GM12878 (cell line): ENCODE measurements at regions not wholly inside any gene's neighbourhood (a gene's known extent, or its start where the extent isn't known, plus 50 kb on each side); places are given as distances from the start of the nearest gene placed in this dataset.

Experiments
- ATAC-seq: fragments of 200-7000 bp; cut with Tn5 transposase; 3 replicates; pipeline ENCODE4 v1.9.1; 2020; ENCODE audit warnings: mild to moderate bottlenecking, moderate library complexity
- BruUV-seq: library from RNA; stranded (reverse); fragments of 400-500 nt; replicated peaks from 2 replicates; lab custom pipeline; 2021; lab: Mats Ljungman, UMichigan
- CTCF ChIA-PET: fragments of 300-600 bp; sonication (Branson Sonifier 250); formaldehyde crosslinking; extraction: SDS; loops from one replicate; lab custom pipeline; 2021; ENCODE audit warnings: inconsistent platforms; lab: Yijun Ruan, JAX
- POLR2A ChIA-PET: fragments of 350-600 bp; formaldehyde crosslinking; extraction: SDS; loops from one replicate; lab custom pipeline; 2021; ENCODE audit warnings: inconsistent platforms; lab: Charles Lee
- RAD21 ChIA-PET: fragments of 300-600 bp; sonication (Branson Sonifier 250); formaldehyde crosslinking; loops from one replicate; lab custom pipeline; 2023; ENCODE audit warnings: antibody characterized with exemption; ENCODE audit not compliant: unreplicated experiment; lab: Charles Lee
- SMC1A ChIA-PET: fragments of 300-600 bp; sonication (Branson Sonifier 250); formaldehyde crosslinking; loops from one replicate; lab custom pipeline; 2023; ENCODE audit not compliant: unreplicated experiment, uncharacterized antibody; lab: Charles Lee
- DNase-seq: peaks from one replicate; pipeline ENCODE4 v3.0.0-alpha.2; 2011; ENCODE audit warnings: low read depth, low spot score
- FAIRE-seq: peaks from 3 replicates; lab custom pipeline; 2011; peaks lifted over from hg19 to GRCh38; lab: Jason Lieb, UNC
- H2AFZ ChIP-seq: 2 replicates; pipeline ENCODE4 v1.6.0; 2011; ENCODE audit warnings: low read depth, low read length, control low read depth; ENCODE audit not compliant: control insufficient read depth
- H3K27ac ChIP-seq: 2 replicates; pipeline ENCODE4 v1.5.1; 2011; ENCODE audit warnings: control low read depth; ENCODE audit not compliant: control insufficient read depth, insufficient read depth
- H3K27me3 ChIP-seq, 2 experiments: replicated peaks in 1 of 2; 2 replicates each; pipeline versions ENCODE4 v1.6.0 to v1.6.1; 2011; ENCODE audit warnings: low read length in 1 of 2; ENCODE audit not compliant: control insufficient read depth in 2 of 2, insufficient read depth in 2 of 2
- H3K36me3 ChIP-seq, 2 experiments: 2 replicates each; pipeline ENCODE4 v1.5.1; 2011; ENCODE audit warnings: low read length in 1 of 2; ENCODE audit not compliant: control insufficient read depth in 2 of 2, insufficient read depth in 2 of 2
- H3K4me1 ChIP-seq: 2 replicates; pipeline ENCODE4 v1.6.1; 2011; ENCODE audit warnings: mild to moderate bottlenecking, low read length, moderate library complexity, mixed read lengths; ENCODE audit not compliant: control insufficient read depth, insufficient read depth
- H3K4me2 ChIP-seq: 2 replicates; pipeline ENCODE4 v1.6.0; 2011; ENCODE audit warnings: control low read depth; ENCODE audit not compliant: control insufficient read depth, insufficient read depth
- H3K4me3 ChIP-seq: fragments of 200-600 bp; sonication (generic); 2 replicates; pipeline ENCODE4 v1.5.1; 2016
- H3K79me2 ChIP-seq: 2 replicates; pipeline ENCODE4 v1.6.0; 2011; ENCODE audit warnings: low read length; ENCODE audit not compliant: control insufficient read depth, insufficient read depth
- H3K9ac ChIP-seq: 2 replicates; pipeline ENCODE4 v1.8.0; 2011; ENCODE audit warnings: low read length, control low read depth, mixed read lengths; ENCODE audit not compliant: control insufficient read depth, insufficient read depth
- H3K9me3 ChIP-seq: replicated peaks from 3 replicates; pipeline ENCODE4 v1.5.1; 2011; ENCODE audit warnings: mild to moderate bottlenecking, low read length; ENCODE audit not compliant: control insufficient read depth, insufficient read depth
- H4K20me1 ChIP-seq: 2 replicates; pipeline ENCODE4 v1.6.0; 2011; ENCODE audit not compliant: control insufficient read depth, insufficient read depth
- BACH1 ChIP-seq: fragments of 450-650 bp; IDR thresholded peaks from 2 replicates; pipeline ENCODE4 v1.6.1; 2017; ENCODE audit warnings: mild to moderate bottlenecking, borderline replicate concordance
- CREB1 ChIP-seq: IDR thresholded peaks from 2 replicates; pipeline ENCODE4 v1.6.1; 2012; ENCODE audit warnings: low read depth, mild to moderate bottlenecking, inconsistent platforms
- CREM ChIP-seq: IDR thresholded peaks from 2 replicates; pipeline ENCODE4 v1.6.1; 2014; ENCODE audit warnings: antibody characterized with exemption, low read depth
- DPF2 ChIP-seq: fragments of 450-650 bp; IDR thresholded peaks from 2 replicates; pipeline ENCODE4 v1.6.1; 2017; ENCODE audit warnings: mild to moderate bottlenecking
- ESRRA ChIP-seq: IDR thresholded peaks from 2 replicates; pipeline ENCODE4 v1.6.1; 2012; ENCODE audit warnings: mild to moderate bottlenecking, low read length, improper control_type of control experiment
- NFYB ChIP-seq: IDR thresholded peaks from 2 replicates; pipeline ENCODE4 v1.6.1; 2011; ENCODE audit warnings: low read depth, mild to moderate bottlenecking, low read length, improper control_type of control experiment, moderate library complexity; ENCODE audit not compliant: insufficient read depth
- POLR2AphosphoS2 ChIP-seq: IDR thresholded peaks from 2 replicates; pipeline ENCODE4 v1.6.1; 2011; ENCODE audit warnings: low read depth, mild to moderate bottlenecking, low read length, improper control_type of control experiment, moderate library complexity
- RAD21 ChIP-seq: IDR thresholded peaks from 2 replicates; pipeline ENCODE4 v1.6.1; 2011; ENCODE audit warnings: mild to moderate bottlenecking, low read depth, low read length, moderate library complexity; ENCODE audit not compliant: insufficient read depth
- SMC3 ChIP-seq: IDR thresholded peaks from 2 replicates; pipeline ENCODE4 v1.6.1; 2011; ENCODE audit warnings: low read length, improper control_type of control experiment, borderline replicate concordance
- SRF ChIP-seq, 2 experiments: IDR thresholded peaks; 2 replicates each; pipeline ENCODE4 v1.6.1; 2011; ENCODE audit warnings: low read depth in 2 of 2, low read length in 2 of 2, mild to moderate bottlenecking in 1 of 2, moderate library complexity in 1 of 2
- ZZZ3 ChIP-seq: IDR thresholded peaks from 2 replicates; pipeline ENCODE4 v1.6.1; 2011; ENCODE audit warnings: low read depth; ENCODE audit not compliant: control insufficient read depth, insufficient read length
- WGBS: methylation state at CpG from one replicate; pipeline ENCODE4 v1.1.6; 2016; ENCODE audit warnings: low lambda C conversion rate; ENCODE audit not compliant: insufficient replicate concordance, insufficient coverage; ENCODE audit errors: missing lambda C conversion rate; 5-methylcytosine and 5-hydroxymethylcytosine counted together
- in situ Hi-C: fragments of 300-500 bp; cut with MboI; formaldehyde crosslinking; loops from 9 replicates; pipeline ENCODE4 v1.14.3; 2018; ENCODE audit warnings: mixed read lengths
- intact Hi-C: fragments of 100-400 bp; cut with micrococcal nuclease; formaldehyde crosslinking; loops from one replicate; pipeline ENCODE4 v1.14.2; 2022; ENCODE audit not compliant: unreplicated experiment
- TF ChIP-seq, protein P1 (sequence below): fragments of 450-650 bp; IDR thresholded peaks from 2 replicates; pipeline ENCODE4 v1.6.1; 2017; ENCODE audit warnings: antibody characterized with exemption, mild to moderate bottlenecking, moderate library complexity
- TF ChIP-seq, protein P2 (sequence below): IDR thresholded peaks from 2 replicates; pipeline ENCODE4 v1.6.1; 2012; ENCODE audit warnings: mild to moderate bottlenecking, low read depth, low read length

- no TSS peak for BruUV-seq
- WGBS = 35% methylated on average over 3 of the region's 3 CpGs
- H4K20me1 ChIP-seq = no peaks in the 10 kb centered on the region
- in situ Hi-C loops = loop anchor here (5.0 kb wide), 1 partner anchor 52 kb away; no protein-coding TSS in a partner anchor
- CTCF ChIA-PET = no interaction called here
- no peaks in the 10 kb centered on the region for H3K4me1 ChIP-seq
- FAIRE-seq (no peak), ATAC-seq (no peak), DNase-seq (no peak)
- H3K4me3 ChIP-seq = no peak overlapping the region
- H2AFZ ChIP-seq = no peak overlapping the region
- no peak overlapping the region for H3K4me2 ChIP-seq
- no peaks in the 10 kb centered on the region for H3K9me3 ChIP-seq
- H3K36me3 ChIP-seq = no peaks in the 10 kb centered on the region
- intact Hi-C loops = no loop called here
- no peaks in the 10 kb centered on the region for H3K79me2 ChIP-seq
- no peaks in the 10 kb centered on the region for H3K27me3 ChIP-seq
- H3K9ac ChIP-seq = no peak overlapping the region
- POLR2A ChIA-PET = no interaction called here
- SMC1A ChIA-PET = no interaction called here
- no peak overlapping the region for H3K27ac ChIP-seq
- RAD21 ChIA-PET = no interaction called here
- no peak for TF ChIP-seq BACH1
- no peak for TF ChIP-seq ZZZ3
- no peak for TF ChIP-seq CREM
- no peak for TF ChIP-seq RAD21
- no peak for TF ChIP-seq SMC3
- TF ChIP-seq ESRRA = no peak
- no peak for TF ChIP-seq DPF2
- no peak for TF ChIP-seq SRF (IDR thresholded peaks at IDR 0.05; ENCODE audit: low read depth in 2 of 2, low read length in 2 of 2)
- no peak for TF ChIP-seq POLR2AphosphoS2
These were observed 525.6 kb downstream of the SPATA31D1 start for GRCh38 chr9:82513976-82514735.

DNA sequence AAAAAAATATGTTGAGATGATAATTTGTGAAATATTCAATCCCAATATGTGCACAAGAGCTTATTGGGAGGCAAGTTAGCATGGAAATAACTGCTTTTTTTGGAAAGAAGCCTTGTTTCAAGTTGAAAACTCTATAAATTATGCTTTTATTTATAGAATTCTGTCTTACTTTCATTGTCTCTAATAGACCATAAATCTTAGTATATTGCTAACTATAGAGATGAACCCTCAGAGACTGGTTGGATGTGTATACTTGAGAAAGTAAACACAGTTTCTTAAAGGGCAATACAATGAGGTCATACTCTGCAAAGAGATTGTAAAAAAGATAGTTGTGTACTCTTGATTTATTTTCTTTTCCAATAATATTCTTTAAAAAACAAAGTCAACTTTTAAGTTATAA lies 530.3 kb downstream of the SPATA31D1 start:
- RAD21 ChIA-PET = no interaction called here
- DNase-seq = no peak
- no peak overlapping the region for H3K9ac ChIP-seq
- no peak overlapping the region for H2AFZ ChIP-seq
- SMC1A ChIA-PET = no interaction called here
- no peaks in the 10 kb centered on the region for H3K27me3 ChIP-seq
- no peak overlapping the region for H3K27ac ChIP-seq
- no peak for ATAC-seq
- H3K4me2 ChIP-seq = no peak overlapping the region
- POLR2A ChIA-PET = no interaction called here
- CTCF ChIA-PET = no interaction called here
- no peak overlapping the region for H3K4me3 ChIP-seq
- in situ Hi-C loops (no loop called here), intact Hi-C loops (no loop called here)
- H3K79me2 ChIP-seq = no peaks in the 10 kb centered on the region
- H4K20me1 ChIP-seq = no peaks in the 10 kb centered on the region
- FAIRE-seq = no peak
- no peaks in the 10 kb centered on the region for H3K4me1 ChIP-seq
- no peaks in the 10 kb centered on the region for H3K36me3 ChIP-seq
- no peaks in the 10 kb centered on the region for H3K9me3 ChIP-seq
- BruUV-seq = no TSS peak
- TF ChIP-seq CREB1 (no peak), NFYB (no peak)
- TF ChIP-seq, protein P1, sequence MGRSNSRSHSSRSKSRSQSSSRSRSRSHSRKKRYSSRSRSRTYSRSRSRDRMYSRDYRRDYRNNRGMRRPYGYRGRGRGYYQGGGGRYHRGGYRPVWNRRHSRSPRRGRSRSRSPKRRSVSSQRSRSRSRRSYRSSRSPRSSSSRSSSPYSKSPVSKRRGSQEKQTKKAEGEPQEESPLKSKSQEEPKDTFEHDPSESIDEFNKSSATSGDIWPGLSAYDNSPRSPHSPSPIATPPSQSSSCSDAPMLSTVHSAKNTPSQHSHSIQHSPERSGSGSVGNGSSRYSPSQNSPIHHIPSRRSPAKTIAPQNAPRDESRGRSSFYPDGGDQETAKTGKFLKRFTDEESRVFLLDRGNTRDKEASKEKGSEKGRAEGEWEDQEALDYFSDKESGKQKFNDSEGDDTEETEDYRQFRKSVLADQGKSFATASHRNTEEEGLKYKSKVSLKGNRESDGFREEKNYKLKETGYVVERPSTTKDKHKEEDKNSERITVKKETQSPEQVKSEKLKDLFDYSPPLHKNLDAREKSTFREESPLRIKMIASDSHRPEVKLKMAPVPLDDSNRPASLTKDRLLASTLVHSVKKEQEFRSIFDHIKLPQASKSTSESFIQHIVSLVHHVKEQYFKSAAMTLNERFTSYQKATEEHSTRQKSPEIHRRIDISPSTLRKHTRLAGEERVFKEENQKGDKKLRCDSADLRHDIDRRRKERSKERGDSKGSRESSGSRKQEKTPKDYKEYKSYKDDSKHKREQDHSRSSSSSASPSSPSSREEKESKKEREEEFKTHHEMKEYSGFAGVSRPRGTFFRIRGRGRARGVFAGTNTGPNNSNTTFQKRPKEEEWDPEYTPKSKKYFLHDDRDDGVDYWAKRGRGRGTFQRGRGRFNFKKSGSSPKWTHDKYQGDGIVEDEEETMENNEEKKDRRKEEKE = no peak
- TF ChIP-seq, protein P2, sequence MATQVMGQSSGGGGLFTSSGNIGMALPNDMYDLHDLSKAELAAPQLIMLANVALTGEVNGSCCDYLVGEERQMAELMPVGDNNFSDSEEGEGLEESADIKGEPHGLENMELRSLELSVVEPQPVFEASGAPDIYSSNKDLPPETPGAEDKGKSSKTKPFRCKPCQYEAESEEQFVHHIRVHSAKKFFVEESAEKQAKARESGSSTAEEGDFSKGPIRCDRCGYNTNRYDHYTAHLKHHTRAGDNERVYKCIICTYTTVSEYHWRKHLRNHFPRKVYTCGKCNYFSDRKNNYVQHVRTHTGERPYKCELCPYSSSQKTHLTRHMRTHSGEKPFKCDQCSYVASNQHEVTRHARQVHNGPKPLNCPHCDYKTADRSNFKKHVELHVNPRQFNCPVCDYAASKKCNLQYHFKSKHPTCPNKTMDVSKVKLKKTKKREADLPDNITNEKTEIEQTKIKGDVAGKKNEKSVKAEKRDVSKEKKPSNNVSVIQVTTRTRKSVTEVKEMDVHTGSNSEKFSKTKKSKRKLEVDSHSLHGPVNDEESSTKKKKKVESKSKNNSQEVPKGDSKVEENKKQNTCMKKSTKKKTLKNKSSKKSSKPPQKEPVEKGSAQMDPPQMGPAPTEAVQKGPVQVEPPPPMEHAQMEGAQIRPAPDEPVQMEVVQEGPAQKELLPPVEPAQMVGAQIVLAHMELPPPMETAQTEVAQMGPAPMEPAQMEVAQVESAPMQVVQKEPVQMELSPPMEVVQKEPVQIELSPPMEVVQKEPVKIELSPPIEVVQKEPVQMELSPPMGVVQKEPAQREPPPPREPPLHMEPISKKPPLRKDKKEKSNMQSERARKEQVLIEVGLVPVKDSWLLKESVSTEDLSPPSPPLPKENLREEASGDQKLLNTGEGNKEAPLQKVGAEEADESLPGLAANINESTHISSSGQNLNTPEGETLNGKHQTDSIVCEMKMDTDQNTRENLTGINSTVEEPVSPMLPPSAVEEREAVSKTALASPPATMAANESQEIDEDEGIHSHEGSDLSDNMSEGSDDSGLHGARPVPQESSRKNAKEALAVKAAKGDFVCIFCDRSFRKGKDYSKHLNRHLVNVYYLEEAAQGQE = no peak
